ENCODE measurements at regions not wholly inside any gene's neighbourhood (a gene's known extent, or its start where the extent isn't known, plus 50 kb on each side); places are given as distances from the start of the nearest gene placed in this dataset.
"Not testable (repeated sequence)": the region's sequence is repeated elsewhere in the genome, so short reads cannot be mapped to it uniquely, and the experiment has no call there.

DNA sequence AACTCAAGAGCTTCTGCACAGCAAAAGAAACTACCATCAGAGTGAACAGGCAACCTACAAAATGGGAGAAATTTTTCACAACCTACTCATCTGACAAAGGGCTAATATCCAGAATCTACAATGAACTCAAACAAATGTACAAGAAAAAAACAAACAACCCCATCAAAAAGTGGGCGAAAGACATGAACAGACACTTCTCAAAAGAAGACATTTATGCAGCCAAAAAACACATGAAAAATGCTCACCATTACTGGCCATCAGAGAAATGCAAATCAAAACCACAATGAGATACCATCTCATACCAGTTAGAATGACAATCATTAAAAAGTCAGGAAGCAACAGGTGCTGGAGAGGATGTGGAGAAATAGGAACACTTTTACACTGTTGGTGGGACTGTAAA is 83.6 kb downstream of the MTX3 start:
- TF ChIP-seq, protein P1, sequence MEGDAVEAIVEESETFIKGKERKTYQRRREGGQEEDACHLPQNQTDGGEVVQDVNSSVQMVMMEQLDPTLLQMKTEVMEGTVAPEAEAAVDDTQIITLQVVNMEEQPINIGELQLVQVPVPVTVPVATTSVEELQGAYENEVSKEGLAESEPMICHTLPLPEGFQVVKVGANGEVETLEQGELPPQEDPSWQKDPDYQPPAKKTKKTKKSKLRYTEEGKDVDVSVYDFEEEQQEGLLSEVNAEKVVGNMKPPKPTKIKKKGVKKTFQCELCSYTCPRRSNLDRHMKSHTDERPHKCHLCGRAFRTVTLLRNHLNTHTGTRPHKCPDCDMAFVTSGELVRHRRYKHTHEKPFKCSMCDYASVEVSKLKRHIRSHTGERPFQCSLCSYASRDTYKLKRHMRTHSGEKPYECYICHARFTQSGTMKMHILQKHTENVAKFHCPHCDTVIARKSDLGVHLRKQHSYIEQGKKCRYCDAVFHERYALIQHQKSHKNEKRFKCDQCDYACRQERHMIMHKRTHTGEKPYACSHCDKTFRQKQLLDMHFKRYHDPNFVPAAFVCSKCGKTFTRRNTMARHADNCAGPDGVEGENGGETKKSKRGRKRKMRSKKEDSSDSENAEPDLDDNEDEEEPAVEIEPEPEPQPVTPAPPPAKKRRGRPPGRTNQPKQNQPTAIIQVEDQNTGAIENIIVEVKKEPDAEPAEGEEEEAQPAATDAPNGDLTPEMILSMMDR (conservative IDR thresholded peaks at IDR 0.05; ENCODE audit: low read length): not testable (repeated sequence)
- TF ChIP-seq EZH2phosphoT487 (IDR thresholded peaks at IDR 0.05; ENCODE audit: borderline replicate concordance, low read depth, low read length): not testable (repeated sequence)

Data from OCI-LY7 (cell line).